GM12865 (cell line): ENCODE measurements at regions not wholly inside any gene's neighbourhood (a gene's known extent, or its start where the extent isn't known, plus 50 kb on each side); places are given as distances from the start of the nearest gene placed in this dataset.

Source experiments
- DNase-seq: peaks from one replicate; pipeline ENCODE4 v3.0.0; 2010; ENCODE audit warnings: low read depth
- H3K4me3 ChIP-seq: 2 replicates; pipeline ENCODE4 v1.5.1; 2011; ENCODE audit warnings: mild to moderate bottlenecking, low read depth, low read length, control low read depth
- TF ChIP-seq, protein P1 (sequence below): IDR thresholded peaks from 2 replicates; pipeline ENCODE4 v1.5.1; 2011; ENCODE audit warnings: low read length, control low read depth, low read depth, inconsistent platforms; ENCODE audit not compliant: insufficient read depth; ENCODE audit errors: missing control alignments

DNA sequence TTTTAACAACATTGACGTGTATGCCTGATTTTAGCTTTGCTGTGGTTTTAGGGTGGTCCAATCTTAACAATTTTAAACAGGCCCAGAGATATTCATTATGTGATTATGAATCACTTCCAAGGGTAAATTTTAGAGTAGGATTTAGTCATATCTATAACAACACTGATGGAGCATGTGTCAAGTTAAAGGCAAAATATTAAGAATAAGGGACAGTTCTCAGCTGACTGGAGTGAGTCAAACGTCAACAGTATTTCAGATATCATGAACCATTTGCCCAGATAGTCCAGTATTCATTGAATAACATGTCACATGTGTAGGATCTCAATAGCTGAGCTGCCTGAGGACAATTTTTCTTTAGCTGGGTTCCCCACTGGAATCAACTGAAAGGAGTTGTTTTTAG is 61.3 kb upstream of the VCX2 start:
- TF ChIP-seq, protein P1, sequence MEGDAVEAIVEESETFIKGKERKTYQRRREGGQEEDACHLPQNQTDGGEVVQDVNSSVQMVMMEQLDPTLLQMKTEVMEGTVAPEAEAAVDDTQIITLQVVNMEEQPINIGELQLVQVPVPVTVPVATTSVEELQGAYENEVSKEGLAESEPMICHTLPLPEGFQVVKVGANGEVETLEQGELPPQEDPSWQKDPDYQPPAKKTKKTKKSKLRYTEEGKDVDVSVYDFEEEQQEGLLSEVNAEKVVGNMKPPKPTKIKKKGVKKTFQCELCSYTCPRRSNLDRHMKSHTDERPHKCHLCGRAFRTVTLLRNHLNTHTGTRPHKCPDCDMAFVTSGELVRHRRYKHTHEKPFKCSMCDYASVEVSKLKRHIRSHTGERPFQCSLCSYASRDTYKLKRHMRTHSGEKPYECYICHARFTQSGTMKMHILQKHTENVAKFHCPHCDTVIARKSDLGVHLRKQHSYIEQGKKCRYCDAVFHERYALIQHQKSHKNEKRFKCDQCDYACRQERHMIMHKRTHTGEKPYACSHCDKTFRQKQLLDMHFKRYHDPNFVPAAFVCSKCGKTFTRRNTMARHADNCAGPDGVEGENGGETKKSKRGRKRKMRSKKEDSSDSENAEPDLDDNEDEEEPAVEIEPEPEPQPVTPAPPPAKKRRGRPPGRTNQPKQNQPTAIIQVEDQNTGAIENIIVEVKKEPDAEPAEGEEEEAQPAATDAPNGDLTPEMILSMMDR: no peak
- no peak for DNase-seq
- no peak overlapping the region for H3K4me3 ChIP-seq

DNA sequence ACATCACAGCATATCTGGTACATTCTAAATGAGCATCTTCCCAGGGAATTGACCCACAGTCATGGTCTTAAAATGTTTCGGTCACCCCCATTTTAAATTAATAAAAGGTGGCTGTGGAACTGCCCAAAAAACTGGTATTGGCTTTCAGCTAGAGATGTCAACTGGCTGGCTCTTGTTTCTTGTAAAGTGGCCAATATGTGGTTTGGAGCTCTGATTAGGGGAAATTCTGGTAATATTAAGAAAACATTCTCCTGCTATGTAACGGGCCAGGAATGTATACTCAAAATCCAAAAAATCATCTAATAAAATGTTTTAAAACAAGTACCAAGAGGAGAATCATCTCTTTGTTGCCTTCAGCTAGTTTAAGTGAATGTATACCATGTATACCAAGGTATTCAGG is 62.0 kb upstream of the VCX2 start:
- TF ChIP-seq, protein P1: no peak
- no peak overlapping the region for H3K4me3 ChIP-seq
- no peak for DNase-seq

DNA sequence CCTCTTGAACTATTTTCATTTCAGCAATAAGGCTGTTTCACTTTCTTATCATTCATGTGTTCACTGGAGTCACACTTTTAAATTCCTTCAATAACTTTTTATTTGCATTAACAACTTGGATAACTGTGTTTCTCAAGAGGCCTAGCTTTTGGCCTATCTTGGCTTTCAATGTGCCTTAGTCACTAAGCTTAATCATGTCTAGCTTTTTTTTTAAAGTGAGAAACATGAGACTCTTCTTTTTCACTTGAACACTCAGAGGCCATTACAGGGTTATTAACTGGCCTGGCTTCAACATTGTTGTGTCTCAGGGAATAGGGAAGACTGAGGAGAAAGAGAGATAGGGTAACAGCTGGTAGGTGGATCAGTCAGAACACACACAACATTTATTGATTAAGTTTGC is 64.0 kb upstream of the VCX2 start:
- TF ChIP-seq, protein P1: no peak
- DNase-seq: no peak
- H3K4me3 ChIP-seq: no peak overlapping the region

DNA sequence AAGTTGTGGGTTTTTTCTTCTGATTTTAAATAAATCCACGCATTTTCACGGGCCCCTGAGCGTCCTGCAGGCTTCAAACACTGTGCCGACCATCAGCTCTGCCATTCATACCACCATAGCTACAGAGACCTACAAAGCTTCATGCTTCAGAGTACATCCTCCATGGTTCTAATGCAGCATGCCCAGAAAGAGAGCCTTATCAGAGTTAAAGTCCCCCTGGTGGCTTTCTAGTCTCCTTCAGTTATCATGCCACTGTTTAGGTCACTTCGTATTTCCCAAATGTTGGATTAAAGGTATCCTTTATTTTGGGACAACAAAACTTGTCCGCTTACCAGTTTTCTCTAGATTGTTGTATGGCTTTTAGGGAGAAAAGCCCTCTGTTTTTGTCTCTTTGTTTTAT is 66.7 kb upstream of the VCX2 start:
- TF ChIP-seq, protein P1: no peak
- no peak overlapping the region for H3K4me3 ChIP-seq
- no peak for DNase-seq

DNA sequence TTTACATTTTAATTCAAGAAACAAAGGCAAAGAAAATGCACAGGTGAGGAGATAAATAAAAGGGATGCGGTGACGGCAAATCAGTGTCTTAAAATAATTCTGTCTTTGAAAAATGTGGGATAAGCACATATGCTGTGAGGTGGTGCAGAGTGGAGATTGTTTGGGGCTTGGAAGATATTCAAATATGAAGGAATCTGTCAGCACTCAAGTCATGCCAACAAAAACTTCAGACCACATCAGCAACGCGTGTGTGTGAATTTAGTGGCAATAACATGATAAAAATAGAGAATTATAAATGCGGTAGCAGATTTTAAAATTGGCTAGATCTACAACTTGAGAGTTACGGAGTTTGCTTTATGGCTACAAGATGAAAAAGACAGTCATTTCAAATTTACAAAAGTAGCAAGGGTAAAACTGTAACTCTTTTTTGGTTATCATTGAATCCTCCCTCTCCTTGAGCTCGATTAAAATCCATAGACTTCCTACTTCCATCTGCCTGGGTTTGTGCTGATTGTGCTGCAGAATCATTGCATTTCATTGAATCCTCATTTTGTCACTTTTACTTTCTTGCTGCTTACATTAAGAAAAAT is 71.5 kb upstream of the VCX2 start:
- TF ChIP-seq, protein P1: no peak
- no peak overlapping the region for H3K4me3 ChIP-seq
- DNase-seq: no peak

DNA sequence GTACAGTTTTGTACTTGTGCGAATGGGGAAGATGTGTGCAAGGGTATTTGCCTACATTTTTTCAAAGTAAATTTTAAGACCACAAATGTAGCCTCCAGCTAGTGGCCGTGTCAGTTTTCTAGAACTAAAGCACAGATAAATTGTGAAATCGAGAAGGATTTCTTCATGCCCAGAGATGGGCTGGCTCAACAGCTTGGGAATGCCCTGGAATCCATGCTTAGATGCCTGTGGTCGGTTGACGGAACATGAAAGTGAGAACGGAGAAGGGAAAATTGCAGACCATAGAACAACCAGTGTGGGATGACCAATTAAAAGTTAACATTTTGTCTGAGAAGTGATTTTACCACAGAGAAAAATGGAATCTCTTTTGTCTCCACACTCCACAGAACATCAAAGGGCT is 73.2 kb upstream of the VCX2 start:
- H3K4me3 ChIP-seq: no peak overlapping the region
- TF ChIP-seq, protein P1: no peak
- no peak for DNase-seq

DNA sequence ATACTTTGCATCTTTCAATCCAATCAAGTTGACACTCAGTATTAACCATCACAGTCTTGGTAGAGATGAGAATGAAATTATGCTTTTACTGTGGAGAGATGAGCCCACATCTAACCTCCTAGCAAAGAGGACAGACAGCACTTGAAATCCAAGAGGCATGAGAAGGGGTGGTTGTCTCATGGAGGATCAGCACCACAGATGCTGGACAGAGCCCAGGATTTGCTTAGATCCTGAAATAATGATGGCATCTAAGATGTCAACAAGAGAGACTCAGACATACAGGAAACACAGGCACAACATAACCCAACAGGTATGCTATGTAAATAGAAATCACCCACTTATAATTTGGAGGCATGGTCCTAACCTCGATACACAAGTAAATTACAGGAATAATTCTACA is 74.3 kb upstream of the VCX2 start:
- TF ChIP-seq, protein P1: no peak
- H3K4me3 ChIP-seq: no peak overlapping the region
- no peak for DNase-seq
